Keratinocyte (primary cell): ENCODE measurements at regions not wholly inside any gene's neighbourhood (a gene's known extent, or its start where the extent isn't known, plus 50 kb on each side); places are given as distances from the start of the nearest gene placed in this dataset.

Source experiments
- DNase-seq: peaks from one replicate; pipeline ENCODE4 v3.0.0-alpha.2; 2011; ENCODE audit warnings: low read depth, missing footprints, low spot score
- FAIRE-seq: peaks from 2 replicates; lab custom pipeline; 2011; peaks lifted over from hg19 to GRCh38; lab: Jason Lieb, UNC
- H2AFZ ChIP-seq: 2 replicates; pipeline ENCODE4 v1.6.0; 2012; ENCODE audit warnings: low read length, control low read depth, inconsistent platforms; ENCODE audit not compliant: control insufficient read depth
- H3K27ac ChIP-seq: 2 replicates; pipeline ENCODE4 v1.5.1; 2011; ENCODE audit warnings: low read length; ENCODE audit not compliant: control insufficient read depth, insufficient read depth
- H3K27me3 ChIP-seq: 3 replicates; pipeline ENCODE4 v1.6.0; 2011; ENCODE audit warnings: low read length; ENCODE audit not compliant: control insufficient read depth, insufficient read depth; ENCODE audit errors: extremely low read depth
- H3K36me3 ChIP-seq, 2 experiments: 2 replicates in 1 of 2; 3 replicates in 1 of 2; pipeline ENCODE4 v1.5.1; 2011; ENCODE audit warnings: low read length in 2 of 2, mild to moderate bottlenecking in 1 of 2; ENCODE audit not compliant: control insufficient read depth in 2 of 2, insufficient read depth in 2 of 2; ENCODE audit errors: extremely low read depth in 1 of 2
- H3K4me1 ChIP-seq: 3 replicates; pipeline ENCODE4 v1.5.1; 2011; ENCODE audit warnings: low read length; ENCODE audit not compliant: control insufficient read depth, insufficient read depth; ENCODE audit errors: extremely low read depth
- H3K4me2 ChIP-seq: 3 replicates; pipeline ENCODE4 v1.6.0; 2011; ENCODE audit warnings: low read depth, low read length; ENCODE audit not compliant: control insufficient read depth, insufficient read depth; ENCODE audit errors: extremely low read depth
- H3K4me3 ChIP-seq, 3 experiments: fragments of 200-600 bp in 1 of 3; sonication (generic) in 1 of 3; 2 replicates in 2 of 3; 3 replicates in 1 of 3; pipeline ENCODE4 v1.5.1; 2011 to 2016; ENCODE audit warnings: low read length in 3 of 3, mild to moderate bottlenecking in 3 of 3, control low read depth in 2 of 3, inconsistent platforms in 1 of 3, low read depth in 1 of 3, mixed read lengths in 1 of 3, mixed run types in 1 of 3, moderate library complexity in 1 of 3; ENCODE audit not compliant: control insufficient read depth in 2 of 3, insufficient read depth in 2 of 3; ENCODE audit errors: extremely low read depth in 1 of 3
- H3K79me2 ChIP-seq: 2 replicates; pipeline ENCODE4 v1.6.0; 2012; ENCODE audit warnings: low read length; ENCODE audit not compliant: control insufficient read depth, insufficient read depth
- H3K9ac ChIP-seq: 3 replicates; pipeline ENCODE4 v1.6.0; 2011; ENCODE audit warnings: low read length; ENCODE audit not compliant: control insufficient read depth, insufficient read depth; ENCODE audit errors: extremely low read depth
- H3K9me1 ChIP-seq: 3 replicates; pipeline ENCODE4 v1.6.0; 2011; ENCODE audit warnings: low read length; ENCODE audit not compliant: control insufficient read depth, insufficient read depth; ENCODE audit errors: extremely low read depth
- H3K9me3 ChIP-seq: 2 replicates; pipeline ENCODE4 v1.5.1; 2012; ENCODE audit warnings: low read depth, low read length; ENCODE audit not compliant: control insufficient read depth
- H4K20me1 ChIP-seq: 3 replicates; pipeline ENCODE4 v1.6.0; 2011; ENCODE audit warnings: low read length; ENCODE audit not compliant: control insufficient read depth, insufficient read depth; ENCODE audit errors: extremely low read depth
- CTCF ChIP-seq, 3 experiments: IDR thresholded peaks in 1 of 3; conservative IDR thresholded peaks in 1 of 3; optimal IDR thresholded peaks in 1 of 3; 2 replicates in 2 of 3; 3 replicates in 1 of 3; pipeline versions ENCODE3 to v1.5.1; 2011; ENCODE audit warnings: low read length in 3 of 3, mild to moderate bottlenecking in 3 of 3, moderate library complexity in 2 of 3, control low read depth in 1 of 3, inconsistent platforms in 1 of 3; ENCODE audit not compliant: insufficient read depth in 2 of 3; ENCODE audit errors: extremely low read depth in 1 of 3
- EZH2 ChIP-seq: IDR thresholded peaks from one replicate; pipeline ENCODE4 v1.6.1; 2012; ENCODE audit warnings: inconsistent platforms, mild to moderate bottlenecking, low read length, moderate library complexity
- dilution Hi-C: fragments of 300-500 bp; cut with MboI; formaldehyde crosslinking; loops from one replicate; pipeline ENCODE4 v1.7.0; 2020; ENCODE audit warnings: low sequenced_read_pairs; ENCODE audit not compliant: extremely low pct_ligation_motif_present

GRCh38 chr20:55540013-55540412 is 465.3 kb downstream of the CBLN4 start:
- Histone ChIP-seq H3K4me3 (peak overlapping the region in 1 of 3 experiments; percentile 36), H3K27me3 (no peaks in the 10 kb centered on the region), H3K4me1 (peaks cover 28% of the 10 kb centered on the region), H3K79me2 (no peaks in the 10 kb centered on the region), H3K9me3 (no peaks in the 10 kb centered on the region), H3K27ac (peak overlapping the region; percentile 95), H2AFZ (no peak overlapping the region), H3K36me3 (no peaks in the 10 kb centered on the region), H3K9me1 (no peaks in the 10 kb centered on the region), H3K9ac (peak overlapping the region; percentile 43), H3K4me2 (peak overlapping the region; percentile 73), H4K20me1 (no peaks in the 10 kb centered on the region)
- no peak for TF ChIP-seq EZH2
- no peak for TF ChIP-seq CTCF (optimal IDR thresholded peaks at IDR 0.05 in 1 of 3, IDR thresholded peaks at IDR 0.05 in 1 of 3, conservative IDR thresholded peaks at IDR 0.05 in 1 of 3; ENCODE audit: extremely low read depth in 1 of 3, insufficient read depth in 2 of 3, low read length in 3 of 3)
- FAIRE-seq (no peak), DNase-seq (peak; percentile 99)
- dilution Hi-C loops: no loop called here

GRCh38 chr20:55538261-55538908 is 466.9 kb downstream of the CBLN4 start:
- Histone ChIP-seq H2AFZ (no peak overlapping the region), H3K9ac (peak overlapping the region; percentile 29), H3K9me3 (no peaks in the 10 kb centered on the region), H3K4me1 (peaks cover 28% of the 10 kb centered on the region), H4K20me1 (no peaks in the 10 kb centered on the region), H3K36me3 (no peaks in the 10 kb centered on the region), H3K79me2 (no peaks in the 10 kb centered on the region), H3K4me2 (peak overlapping the region; percentile 60), H3K4me3 (no peak overlapping the region), H3K27me3 (no peaks in the 10 kb centered on the region), H3K9me1 (no peaks in the 10 kb centered on the region), H3K27ac (peak overlapping the region; percentile 95)
- no peak for FAIRE-seq
- DNase-seq: no peak
- dilution Hi-C loops: no loop called here
- TF ChIP-seq EZH2: no peak
- no peak for TF ChIP-seq CTCF (optimal IDR thresholded peaks at IDR 0.05 in 1 of 3, IDR thresholded peaks at IDR 0.05 in 1 of 3, conservative IDR thresholded peaks at IDR 0.05 in 1 of 3; ENCODE audit: extremely low read depth in 1 of 3, insufficient read depth in 2 of 3, low read length in 3 of 3)
